GM21390 (cell line): ENCODE measurements at regions not wholly inside any gene's neighbourhood (a gene's known extent, or its start where the extent isn't known, plus 50 kb on each side); places are given as distances from the start of the nearest gene placed in this dataset.

Experiments used
- ATAC-seq: cut with Tn5 transposase; IDR thresholded peaks from one replicate; pipeline ENCODE4 v1.9.1; 2021; ENCODE audit not compliant: unreplicated experiment

- no peak for ATAC-seq
Measured at GRCh38 chr3:161555320-161555719, 58.7 kb downstream of the OTOL1 start.

GRCh38 chr3:161556533-161556932, 59.9 kb downstream of the OTOL1 start:
- ATAC-seq = no peak

GRCh38 chr3:161556941-161557340, 60.3 kb downstream of the OTOL1 start:
- no peak for ATAC-seq

- no peak for ATAC-seq
Measured at GRCh38 chr3:161557445-161558150, 61.0 kb downstream of the OTOL1 start.

- no peak for ATAC-seq
Measured at GRCh38 chr3:161558236-161558635, 61.6 kb downstream of the OTOL1 start.

GRCh38 chr3:161559177-161559998, 62.8 kb downstream of the OTOL1 start:
- ATAC-seq = peak; percentile 43

GRCh38 chr3:161560008-161560637, 63.5 kb downstream of the OTOL1 start:
- ATAC-seq = no peak

- ATAC-seq = no peak
Measured at GRCh38 chr3:161567577-161568361, 71.2 kb downstream of the OTOL1 start.

GRCh38 chr3:161568671-161569070, 72.1 kb downstream of the OTOL1 start:
- ATAC-seq = no peak

GRCh38 chr3:161571951-161572350, 75.3 kb downstream of the OTOL1 start:
- ATAC-seq = no peak

GRCh38 chr3:161573136-161573535, 76.5 kb downstream of the OTOL1 start:
- ATAC-seq = no peak

GRCh38 chr3:161575901-161576300, 79.3 kb downstream of the OTOL1 start:
- no peak for ATAC-seq

GRCh38 chr3:161576311-161576710, 79.7 kb downstream of the OTOL1 start:
- ATAC-seq = no peak

GRCh38 chr3:161576714-161577510, 80.3 kb downstream of the OTOL1 start:
- ATAC-seq = no peak

- ATAC-seq = no peak
Measured at GRCh38 chr3:161577662-161578061, 81.1 kb downstream of the OTOL1 start.

GRCh38 chr3:161579395-161580126, 83.0 kb downstream of the OTOL1 start:
- ATAC-seq = no peak

- no peak for ATAC-seq
Measured at GRCh38 chr3:161585922-161586321, 89.3 kb downstream of the OTOL1 start.

GRCh38 chr3:161586556-161587235, 90.1 kb downstream of the OTOL1 start:
- no peak for ATAC-seq

- no peak for ATAC-seq
Measured at GRCh38 chr3:161598639-161599038, 102.0 kb downstream of the OTOL1 start.
